Activated CD4-positive, alpha-beta memory T cell treated with anti-CD3 and anti-CD28 coated beads, Interleukin-2, amount 10 ng/mL, durations not matched to agents 7 days and 5 days (primary cell): ENCODE measurements at regions not wholly inside any gene's neighbourhood (a gene's known extent, or its start where the extent isn't known, plus 50 kb on each side); places are given as distances from the start of the nearest gene placed in this dataset.

ENCODE experiments used
- CTCF ChIA-PET: fragments of 350-600 bp; sonication (Branson Sonifier 250); formaldehyde crosslinking; loops from one replicate; lab custom pipeline; 2021; ENCODE audit warnings: antibody characterized with exemption, inconsistent platforms; lab: Charles Lee
- POLR2A ChIA-PET: fragments of 350-600 bp; sonication (Branson Sonifier 250); formaldehyde crosslinking; loops from one replicate; lab custom pipeline; 2021; ENCODE audit warnings: antibody characterized with exemption; lab: Charles Lee
- DNase-seq: peaks from one replicate; pipeline ENCODE4 v3.0.0-alpha.2; 2020
- H3K27ac Mint-ChIP-seq: one replicate; pipeline ENCODE4 v1.8.0; 2021; ENCODE audit warnings: mild to moderate bottlenecking, mixed read lengths
- H3K27me3 Mint-ChIP-seq: one replicate; pipeline ENCODE4 v1.8.0; 2021; ENCODE audit warnings: mixed read lengths
- H3K36me3 Mint-ChIP-seq: one replicate; pipeline ENCODE4 v1.8.0; 2021; ENCODE audit warnings: low read depth, mixed read lengths
- H3K4me1 Mint-ChIP-seq: one replicate; pipeline ENCODE4 v1.8.0; 2021; ENCODE audit warnings: mixed read lengths
- H3K4me3 Mint-ChIP-seq: one replicate; pipeline ENCODE4 v1.8.0; 2021; ENCODE audit warnings: mild to moderate bottlenecking, mixed read lengths
- H3K9me3 Mint-ChIP-seq: one replicate; pipeline ENCODE4 v1.8.0; 2021; ENCODE audit warnings: mixed read lengths

- ChIA-PET CTCF (no interaction called here), POLR2A (no interaction called here)
- Mint-ChIP-seq H3K9me3 (no peaks in the 10 kb centered on the region), H3K4me3 (no peak overlapping the region), H3K4me1 (no peaks in the 10 kb centered on the region), H3K27me3 (peaks cover 1% of the 10 kb centered on the region), H3K27ac (no peak overlapping the region), H3K36me3 (no peaks in the 10 kb centered on the region)
- DNase-seq: no peak
Observed at GRCh38 chr9:14511452-14511851, 181.8 kb downstream of the ZDHHC21 start.

- ChIA-PET POLR2A (no interaction called here), CTCF (no interaction called here)
- Mint-ChIP-seq H3K9me3 (no peaks in the 10 kb centered on the region), H3K27ac (no peak overlapping the region), H3K36me3 (no peaks in the 10 kb centered on the region), H3K27me3 (peaks cover 1% of the 10 kb centered on the region), H3K4me1 (no peaks in the 10 kb centered on the region), H3K4me3 (no peak overlapping the region)
- DNase-seq: no peak
Observed at GRCh38 chr9:14508884-14509283, 184.3 kb downstream of the ZDHHC21 start.

- Mint-ChIP-seq H3K4me3 (no peak overlapping the region), H3K36me3 (no peaks in the 10 kb centered on the region), H3K4me1 (no peaks in the 10 kb centered on the region), H3K9me3 (no peaks in the 10 kb centered on the region), H3K27me3 (no peaks in the 10 kb centered on the region), H3K27ac (no peak overlapping the region)
- DNase-seq: no peak
- ChIA-PET CTCF (no interaction called here), POLR2A (no interaction called here)
Observed at GRCh38 chr9:14501366-14501765, 187.4 kb upstream of the NFIB start.

- H3K9me3 Mint-ChIP-seq: no peaks in the 10 kb centered on the region
- H3K4me1 Mint-ChIP-seq: no peaks in the 10 kb centered on the region
- no peak overlapping the region for H3K4me3 Mint-ChIP-seq
- ChIA-PET POLR2A (no interaction called here), CTCF (no interaction called here)
- no peak overlapping the region for H3K27ac Mint-ChIP-seq
- no peaks in the 10 kb centered on the region for H3K36me3 Mint-ChIP-seq
- no peak for DNase-seq
- H3K27me3 Mint-ChIP-seq: no peaks in the 10 kb centered on the region
Observed at GRCh38 chr9:14500705-14501104, 186.8 kb upstream of the NFIB start.

GRCh38 chr9:14499976-14500375 is 186.0 kb upstream of the NFIB start:
- Mint-ChIP-seq H3K27me3 (no peaks in the 10 kb centered on the region), H3K4me1 (no peaks in the 10 kb centered on the region), H3K27ac (no peak overlapping the region), H3K36me3 (no peaks in the 10 kb centered on the region), H3K9me3 (no peaks in the 10 kb centered on the region), H3K4me3 (no peak overlapping the region)
- no peak for DNase-seq
- POLR2A ChIA-PET: no interaction called here
- CTCF ChIA-PET: no interaction called here

GRCh38 chr9:14498824-14499223 is 184.9 kb upstream of the NFIB start:
- CTCF ChIA-PET: no interaction called here
- POLR2A ChIA-PET: no interaction called here
- Mint-ChIP-seq H3K36me3 (no peaks in the 10 kb centered on the region), H3K27me3 (no peaks in the 10 kb centered on the region), H3K4me3 (no peak overlapping the region), H3K9me3 (no peaks in the 10 kb centered on the region), H3K27ac (no peak overlapping the region), H3K4me1 (no peaks in the 10 kb centered on the region)
- no peak for DNase-seq

- CTCF ChIA-PET: no interaction called here
Observed at GRCh38 chr9:14497476-14497875, 183.5 kb upstream of the NFIB start.

GRCh38 chr9:14488421-14489190 is 174.7 kb upstream of the NFIB start:
- POLR2A ChIA-PET: no interaction called here
- Mint-ChIP-seq H3K4me3 (no peak overlapping the region), H3K4me1 (no peaks in the 10 kb centered on the region), H3K9me3 (no peaks in the 10 kb centered on the region), H3K36me3 (no peaks in the 10 kb centered on the region), H3K27ac (no peak overlapping the region), H3K27me3 (no peaks in the 10 kb centered on the region)
- CTCF ChIA-PET: no interaction called here
- DNase-seq: no peak

More at GRCh38 chr9:14497476-14497875, 183.5 kb upstream of the NFIB start:
- no peaks in the 10 kb centered on the region for H3K27me3 Mint-ChIP-seq
- DNase-seq: no peak
- H3K27ac Mint-ChIP-seq: no peak overlapping the region
- no peaks in the 10 kb centered on the region for H3K36me3 Mint-ChIP-seq
- H3K4me3 Mint-ChIP-seq: no peak overlapping the region
- POLR2A ChIA-PET: no interaction called here
- H3K9me3 Mint-ChIP-seq: no peaks in the 10 kb centered on the region
- no peaks in the 10 kb centered on the region for H3K4me1 Mint-ChIP-seq

- H3K27me3 Mint-ChIP-seq: no peaks in the 10 kb centered on the region
- ChIA-PET CTCF (no interaction called here), POLR2A (no interaction called here)
- no peaks in the 10 kb centered on the region for H3K9me3 Mint-ChIP-seq
- no peaks in the 10 kb centered on the region for H3K36me3 Mint-ChIP-seq
- no peak overlapping the region for H3K27ac Mint-ChIP-seq
- no peak overlapping the region for H3K4me3 Mint-ChIP-seq
- DNase-seq: no peak
- no peaks in the 10 kb centered on the region for H3K4me1 Mint-ChIP-seq
Observed at GRCh38 chr9:14487547-14488185, 173.7 kb upstream of the NFIB start.

- H3K4me1 Mint-ChIP-seq: no peaks in the 10 kb centered on the region
- H3K36me3 Mint-ChIP-seq: no peaks in the 10 kb centered on the region
- no peaks in the 10 kb centered on the region for H3K27me3 Mint-ChIP-seq
- ChIA-PET POLR2A (no interaction called here), CTCF (no interaction called here)
- H3K4me3 Mint-ChIP-seq: no peak overlapping the region
- no peak for DNase-seq
- no peaks in the 10 kb centered on the region for H3K9me3 Mint-ChIP-seq
- H3K27ac Mint-ChIP-seq: no peak overlapping the region
Observed at GRCh38 chr9:14485366-14485765, 171.4 kb upstream of the NFIB start.

- Mint-ChIP-seq H3K36me3 (no peaks in the 10 kb centered on the region), H3K4me1 (no peaks in the 10 kb centered on the region), H3K9me3 (no peaks in the 10 kb centered on the region), H3K4me3 (no peak overlapping the region), H3K27ac (no peak overlapping the region), H3K27me3 (no peaks in the 10 kb centered on the region)
- no peak for DNase-seq
- POLR2A ChIA-PET: no interaction called here
- CTCF ChIA-PET: no interaction called here
Observed at GRCh38 chr9:14482856-14483255, 168.9 kb upstream of the NFIB start.

- DNase-seq: no peak
- H3K27ac Mint-ChIP-seq: no peak overlapping the region
- H3K4me3 Mint-ChIP-seq: no peak overlapping the region
- ChIA-PET CTCF (no interaction called here), POLR2A (no interaction called here)
- H3K36me3 Mint-ChIP-seq: no peaks in the 10 kb centered on the region
- H3K27me3 Mint-ChIP-seq: peaks cover 2% of the 10 kb centered on the region
- H3K4me1 Mint-ChIP-seq: no peaks in the 10 kb centered on the region
- H3K9me3 Mint-ChIP-seq: no peaks in the 10 kb centered on the region
Observed at GRCh38 chr9:14480526-14480925, 166.6 kb upstream of the NFIB start.

GRCh38 chr9:14479163-14479560 is 165.2 kb upstream of the NFIB start:
- no peaks in the 10 kb centered on the region for H3K36me3 Mint-ChIP-seq
- no peak for DNase-seq
- H3K27me3 Mint-ChIP-seq: peaks cover 2% of the 10 kb centered on the region
- H3K27ac Mint-ChIP-seq: no peak overlapping the region
- H3K4me1 Mint-ChIP-seq: no peaks in the 10 kb centered on the region
- ChIA-PET POLR2A (no interaction called here), CTCF (no interaction called here)
- no peaks in the 10 kb centered on the region for H3K9me3 Mint-ChIP-seq
- H3K4me3 Mint-ChIP-seq: no peak overlapping the region
